Adrenal gland (tissue), 9 donors: ENCODE measurements at regions not wholly inside any gene's neighbourhood (a gene's known extent, or its start where the extent isn't known, plus 50 kb on each side); places are given as distances from the start of the nearest gene placed in this dataset.

Source experiments
- DNase-seq, 7 donors: peaks; one replicate each; pipeline ENCODE4 v3.0.0-alpha.2; 2019 to 2020
- H3K27ac ChIP-seq, 5 donors: fragments of 200-600 bp; sonication (generic) in 4 of 5; 1 replicate in 3 of 5; 2 replicates in 2 of 5; pipeline versions ENCODE4 v1.5.1 to v1.8.0; 2016 to 2020; ENCODE audit warnings: mild to moderate bottlenecking in 1 of 5
- H3K27me3 ChIP-seq: fragments of 200-600 bp; 2 replicates; pipeline ENCODE4 v1.8.0; 2021
- H3K36me3 ChIP-seq, 2 donors: fragments of 200-600 bp; replicated peaks in 1 of 2; 1 replicate in 1 of 2; 2 replicates in 1 of 2; pipeline versions ENCODE4 v1.5.1 to v1.8.0; 2018 to 2022
- H3K4me1 ChIP-seq, 2 donors: fragments of 200-600 bp; replicated peaks in 1 of 2; 1 replicate in 1 of 2; 2 replicates in 1 of 2; pipeline versions ENCODE4 v1.5.1 to v1.8.0; 2018 to 2021
- H3K4me3 ChIP-seq, 4 donors: fragments of 200-600 bp; sonication (generic) in 3 of 4; one replicate each; pipeline ENCODE4 v1.5.1; 2016 to 2018
- H3K9me3 ChIP-seq, 3 donors: fragments of 200-600 bp; sonication (generic) in 1 of 3; replicated peaks in 1 of 3; 1 replicate in 2 of 3; 2 replicates in 1 of 3; pipeline versions ENCODE4 v1.5.1 to v1.8.0; 2016 to 2021
- CTCF ChIP-seq, 6 experiments: fragments of 450-650 bp in 4 of 6; fragments of 200-600 bp in 2 of 6; sonication (generic) in 1 of 6; IDR thresholded peaks; 1 replicate in 5 of 6; 2 replicates in 1 of 6; pipeline versions ENCODE4 v1.5.1 to v1.8.0; 2016 to 2021; ENCODE audit warnings: antibody characterized with exemption in 6 of 6, mild to moderate bottlenecking in 2 of 6, moderate library complexity in 1 of 6
- POLR2A ChIP-seq, 2 donors: fragments of 450-650 bp; IDR thresholded peaks; one replicate each; pipeline ENCODE4 v1.6.1; 2017; ENCODE audit warnings: antibody characterized with exemption in 2 of 2, mild to moderate bottlenecking in 2 of 2, moderate library complexity in 1 of 2
- WGBS, 4 donors: extraction: QIAGEN DNeasy Blood & Tissue Kit in 2 of 4; methylation state at CpG; one replicate each; pipeline versions ENCODE4 v1.1.5 to v1.1.7; 2013 to 2017; 5-methylcytosine and 5-hydroxymethylcytosine counted together
- intact Hi-C, 2 donors: fragments of 100-400 bp; cut with DNase I; formaldehyde crosslinking; loops; one replicate each; pipeline versions ENCODE4 v1.14.1 to v1.15.0; 2022 to 2023
- donor health status: healthy with polysubstance abuse.
- donor health status: Bipolar disorder and iron deficiency.
- donor health status: DM: yes; HTN: yes; CAD: no.
- donor health status: DM: no; HTN: no; CAD: no.
- donor health status: DM: no; HTN: no; CAD: no.

- intact Hi-C loops = no loop called here
- H3K4me3 ChIP-seq = no peak overlapping the region
- H3K36me3 ChIP-seq = no peaks in the 10 kb centered on the region
- TF ChIP-seq CTCF (IDR thresholded peaks at IDR 0.05) = no peak
- peak overlapping the region in 3 of 5 donors; percentile 30 to 74 (median 69) for H3K27ac ChIP-seq
- DNase-seq = peak; percentile 78 to 90 (median 89)
- H3K4me1 ChIP-seq = peaks cover 2 to 29% of the 10 kb centered on the region in 2 donors
- H3K9me3 ChIP-seq = no peaks in the 10 kb centered on the region
- 37 to 64% (median 57%) methylated on average over 1 of the region's 1 CpG for WGBS, 4 donors
- no peaks in the 10 kb centered on the region for H3K27me3 ChIP-seq
These were observed 268.4 kb upstream of the ROPN1 start for GRCh38 chr3:124260206-124260915.

GRCh38 chr3:124261306-124261705, 269.4 kb upstream of the ROPN1 start:
- H3K36me3 ChIP-seq = no peaks in the 10 kb centered on the region
- intact Hi-C loops = no loop called here
- no peaks in the 10 kb centered on the region for H3K9me3 ChIP-seq
- H3K27ac ChIP-seq = peak overlapping the region in 2 of 5 donors; percentile 54 to 69
- DNase-seq = no peak
- H3K4me1 ChIP-seq = peaks cover 2 to 31% of the 10 kb centered on the region in 2 donors
- TF ChIP-seq POLR2A (IDR thresholded peaks at IDR 0.05) (no peak), CTCF (IDR thresholded peaks at IDR 0.05) (no peak)
- H3K27me3 ChIP-seq = no peaks in the 10 kb centered on the region
- 83 to 98% (median 86%) methylated on average over 2 of the region's 2 CpGs for WGBS, 4 donors
- no peak overlapping the region for H3K4me3 ChIP-seq

GRCh38 chr3:124263168-124263567, 271.2 kb upstream of the ROPN1 start:
- no peaks in the 10 kb centered on the region for H3K27me3 ChIP-seq
- peak in 5 of 7 donors; percentile 38 to 74 (median 65) for DNase-seq
- no peaks in the 10 kb centered on the region for H3K36me3 ChIP-seq
- TF ChIP-seq POLR2A (IDR thresholded peaks at IDR 0.05) (no peak), CTCF (IDR thresholded peaks at IDR 0.05) (no peak)
- 45 to 65% (median 62%) methylated on average over 4 of the region's 4 CpGs for WGBS, 4 donors
- H3K9me3 ChIP-seq = no peaks in the 10 kb centered on the region
- H3K4me3 ChIP-seq = no peak overlapping the region
- no peak overlapping the region for H3K27ac ChIP-seq
- peaks cover 0 to 22% of the 10 kb centered on the region in 2 donors for H3K4me1 ChIP-seq
- intact Hi-C loops = no loop called here

- no peak overlapping the region for H3K4me3 ChIP-seq
- WGBS, 4 donors = 84 to 91% (median 89%) methylated on average over 8 of the region's 8 CpGs
- H3K9me3 ChIP-seq = no peaks in the 10 kb centered on the region
- H3K27me3 ChIP-seq = no peaks in the 10 kb centered on the region
- TF ChIP-seq CTCF (IDR thresholded peaks at IDR 0.05) (no peak), POLR2A (IDR thresholded peaks at IDR 0.05) (no peak)
- H3K27ac ChIP-seq = no peak overlapping the region
- no peak for DNase-seq
- H3K4me1 ChIP-seq = peaks cover 0 to 18% of the 10 kb centered on the region in 2 donors
- intact Hi-C loops = no loop called here
- H3K36me3 ChIP-seq = no peaks in the 10 kb centered on the region
These were observed 272.4 kb upstream of the ROPN1 start for GRCh38 chr3:124264346-124264745.
